K562 (cell line): ENCODE measurements at regions not wholly inside any gene's neighbourhood (a gene's known extent, or its start where the extent isn't known, plus 50 kb on each side); places are given as distances from the start of the nearest gene placed in this dataset.

Experiments
- CBFB ChIP-seq: sonication (generic); formaldehyde crosslinking; IDR thresholded peaks from 2 replicates; pipeline ENCODE4 v1.4.0; 2020; ENCODE audit warnings: mild to moderate bottlenecking, missing genetic modification reagents
- CTCF ChIP-seq, 3 experiments: IDR thresholded peaks in 2 of 3; conservative IDR thresholded peaks in 1 of 3; 2 replicates each; pipeline ENCODE4 v1.5.1; 2011 to 2012; ENCODE audit warnings: low read length in 3 of 3, mild to moderate bottlenecking in 3 of 3, control low read depth in 2 of 3, improper control_type of control experiment in 1 of 3, inconsistent platforms in 1 of 3, low read depth in 1 of 3, mixed read lengths in 1 of 3, moderate library complexity in 1 of 3; ENCODE audit not compliant: insufficient read depth in 2 of 3
- NR3C1 ChIP-seq: sonication (generic); formaldehyde crosslinking; IDR thresholded peaks from 2 replicates; pipeline ENCODE4 v1.8.1; 2022; ENCODE audit warnings: missing genetic modification reagents
- PCBP1 ChIP-seq: fragments of 200-400 bp; formaldehyde crosslinking; IDR thresholded peaks from 2 replicates; pipeline ENCODE4 v1.6.1; 2018; ENCODE audit warnings: mild to moderate bottlenecking, low read depth, low read length; ENCODE audit not compliant: poor library complexity, severe bottlenecking
- SIN3B ChIP-seq: fragments of 450-650 bp; IDR thresholded peaks from 2 replicates; pipeline ENCODE4 v1.6.1; 2017; ENCODE audit warnings: low read depth, mild to moderate bottlenecking, moderate library complexity
- THRB ChIP-seq: fragments of 450-650 bp; formaldehyde crosslinking; conservative IDR thresholded peaks from 2 replicates; pipeline ENCODE4 v1.4.0; 2022; ENCODE audit warnings: mild to moderate bottlenecking, missing genetic modification characterization

DNA sequence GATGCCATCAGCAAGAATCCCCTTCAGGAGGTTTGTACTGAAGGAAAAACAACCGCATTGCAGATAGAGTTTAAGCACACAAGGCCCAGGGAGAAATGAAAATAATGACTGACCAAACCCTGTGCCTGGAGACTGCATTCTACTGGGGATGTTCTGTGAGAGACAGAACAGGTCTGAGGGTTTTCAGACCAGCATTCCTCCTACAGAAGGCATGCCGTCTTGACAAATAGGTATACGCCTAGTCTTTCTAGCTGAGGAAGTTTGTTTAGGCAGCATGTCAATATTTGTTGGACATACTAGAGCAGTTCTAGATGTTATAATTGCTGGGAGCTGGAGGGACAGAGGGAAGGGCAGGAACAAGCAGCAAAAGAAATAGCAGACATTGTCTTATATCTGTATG lies 68.4 kb upstream of the SCOC start:
- no peak for TF ChIP-seq CTCF (IDR thresholded peaks at IDR 0.05 in 2 of 3, conservative IDR thresholded peaks at IDR 0.05 in 1 of 3; ENCODE audit: insufficient read depth in 2 of 3, low read depth in 1 of 3, low read length in 3 of 3)
- no peak for TF ChIP-seq CBFB
- TF ChIP-seq THRB (CRISPR knock-in tag) = no peak
- TF ChIP-seq NR3C1 (CRISPR knock-in tag) = no peak
- TF ChIP-seq PCBP1 = no peak
- no peak for TF ChIP-seq SIN3B
